Esophagus muscularis mucosa (tissue), 4 donors: ENCODE measurements at regions not wholly inside any gene's neighbourhood (a gene's known extent, or its start where the extent isn't known, plus 50 kb on each side); places are given as distances from the start of the nearest gene placed in this dataset.

Experiments
- DNase-seq: peaks from one replicate; pipeline ENCODE4 v3.0.0-alpha.2; 2017; ENCODE audit errors: extremely low spot score
- H3K27ac ChIP-seq, 4 donors: fragments of 200-600 bp; sonication (generic); replicated peaks in 1 of 4; 1 replicate in 3 of 4; 2 replicates in 1 of 4; pipeline ENCODE4 v1.5.1; 2016 to 2019; ENCODE audit warnings: mild to moderate bottlenecking in 1 of 4
- H3K27me3 ChIP-seq, 4 donors: fragments of 200-600 bp; sonication (generic); one replicate each; pipeline versions ENCODE4 v1.5.1 to v1.6.0; 2016 to 2019
- H3K36me3 ChIP-seq, 4 donors: fragments of 200-600 bp; sonication (generic); one replicate each; pipeline ENCODE4 v1.5.1; 2016 to 2019
- H3K4me1 ChIP-seq, 4 donors: fragments of 200-600 bp; sonication (generic); one replicate each; pipeline ENCODE4 v1.5.1; 2016 to 2019
- H3K4me3 ChIP-seq, 4 donors: fragments of 200-600 bp; sonication (generic); 1 replicate in 2 of 4; 2 replicates in 2 of 4; pipeline ENCODE4 v1.5.1; 2016 to 2019; ENCODE audit warnings: mild to moderate bottlenecking in 4 of 4, moderate library complexity in 1 of 4
- H3K9me3 ChIP-seq, 4 donors: fragments of 200-600 bp; sonication (generic); 1 replicate in 3 of 4; 2 replicates in 1 of 4; pipeline ENCODE4 v1.5.1; 2016 to 2019
- CTCF ChIP-seq, 3 experiments: fragments of 200-600 bp in 2 of 3; fragments of 450-650 bp in 1 of 3; sonication (generic) in 2 of 3; IDR thresholded peaks; one replicate each; pipeline ENCODE4 v1.5.1; 2017 to 2019; ENCODE audit warnings: antibody characterized with exemption in 3 of 3, mild to moderate bottlenecking in 2 of 3, moderate library complexity in 1 of 3
- EP300 ChIP-seq: sonication (generic); formaldehyde crosslinking; IDR thresholded peaks from one replicate; pipeline ENCODE4 v1.6.1; 2017; ENCODE audit warnings: antibody characterized with exemption
- POLR2A ChIP-seq: fragments of 450-650 bp; IDR thresholded peaks from one replicate; pipeline ENCODE4 v1.6.1; 2017; ENCODE audit warnings: antibody characterized with exemption, moderate library complexity, mild to moderate bottlenecking, low read depth
- POLR2AphosphoS5 ChIP-seq, 2 donors: sonication (generic); formaldehyde crosslinking; IDR thresholded peaks; one replicate each; pipeline ENCODE4 v1.6.1; 2017; ENCODE audit warnings: antibody characterized with exemption in 2 of 2
- WGBS: methylation state at CpG from one replicate; pipeline ENCODE4 v1.1.5; 2018; 5-methylcytosine and 5-hydroxymethylcytosine counted together
- intact Hi-C: fragments of 100-400 bp; cut with DNase I; formaldehyde crosslinking; loops from one replicate; pipeline ENCODE4 v1.15.1; 2023

- intact Hi-C loops = no loop called here
- Histone ChIP-seq H3K27me3 (no peaks in the 10 kb centered on the region), H3K36me3 (no peaks in the 10 kb centered on the region), H3K27ac (no peak overlapping the region), H3K4me3 (no peak overlapping the region), H3K9me3 (no peaks in the 10 kb centered on the region), H3K4me1 (peaks cover 0 to 4% (median 2%) of the 10 kb centered on the region in 4 donors)
- no peak for TF ChIP-seq POLR2AphosphoS5 (IDR thresholded peaks at IDR 0.05)
- no peak for TF ChIP-seq CTCF (IDR thresholded peaks at IDR 0.05)
- no peak for TF ChIP-seq POLR2A
- TF ChIP-seq EP300 = no peak
- peak; percentile 62 for DNase-seq
- WGBS = 84% methylated on average over 14 of the region's 14 CpGs
Observed at GRCh38 chr11:130719220-130719915, 196.9 kb downstream of the SNX19 start.

GRCh38 chr11:130720232-130721022, 195.9 kb downstream of the SNX19 start:
- H3K9me3 ChIP-seq = no peaks in the 10 kb centered on the region
- no peaks in the 10 kb centered on the region for H3K27me3 ChIP-seq

GRCh38 chr11:130721023-130721681, 195.1 kb downstream of the SNX19 start:
- no peak for TF ChIP-seq CTCF (IDR thresholded peaks at IDR 0.05)
- no peak for TF ChIP-seq POLR2AphosphoS5 (IDR thresholded peaks at IDR 0.05)
- TF ChIP-seq POLR2A = no peak
- TF ChIP-seq EP300 = no peak
- intact Hi-C loops = no loop called here
- peak; percentile 70 for DNase-seq
- no peak overlapping the region for H3K4me3 ChIP-seq
- no peaks in the 10 kb centered on the region for H3K9me3 ChIP-seq
- H3K36me3 ChIP-seq = no peaks in the 10 kb centered on the region
- no peak overlapping the region for H3K27ac ChIP-seq
- H3K27me3 ChIP-seq = no peaks in the 10 kb centered on the region
- H3K4me1 ChIP-seq = peaks cover 12 to 15% (median 12%) of the 10 kb centered on the region in 4 donors
- WGBS = 68% methylated on average over 5 of the region's 5 CpGs

More at GRCh38 chr11:130720232-130721022, 195.9 kb downstream of the SNX19 start:
- H3K4me1 ChIP-seq = peaks cover 4 to 11% (median 5%) of the 10 kb centered on the region in 4 donors
- no peaks in the 10 kb centered on the region for H3K36me3 ChIP-seq
- intact Hi-C loops = no loop called here
- DNase-seq = peak; percentile 89
- 85% methylated on average over 19 of the region's 27 CpGs for WGBS
- TF ChIP-seq POLR2A (no peak), POLR2AphosphoS5 (IDR thresholded peaks at IDR 0.05) (no peak), EP300 (no peak), CTCF (IDR thresholded peaks at IDR 0.05) (no peak)
- H3K4me3 ChIP-seq = no peak overlapping the region
- no peak overlapping the region for H3K27ac ChIP-seq

- intact Hi-C loops = no loop called here
- no peaks in the 10 kb centered on the region for H3K36me3 ChIP-seq
- no peaks in the 10 kb centered on the region for H3K9me3 ChIP-seq
- no peaks in the 10 kb centered on the region for H3K27me3 ChIP-seq
- TF ChIP-seq EP300 (no peak), POLR2A (no peak), CTCF (IDR thresholded peaks at IDR 0.05) (no peak), POLR2AphosphoS5 (IDR thresholded peaks at IDR 0.05) (no peak)
- peak; percentile 60 for DNase-seq
- H3K4me3 ChIP-seq = no peak overlapping the region
- 91% methylated on average over 6 of the region's 6 CpGs for WGBS
- H3K27ac ChIP-seq = no peak overlapping the region
- peaks cover 17 to 20% (median 18%) of the 10 kb centered on the region in 4 donors for H3K4me1 ChIP-seq
Observed at GRCh38 chr11:130721736-130722135, 194.5 kb downstream of the SNX19 start.
